H1 (cell line): ENCODE measurements at regions not wholly inside any gene's neighbourhood (a gene's known extent, or its start where the extent isn't known, plus 50 kb on each side); places are given as distances from the start of the nearest gene placed in this dataset.

ENCODE experiments used
- RBBP5 ChIP-seq: IDR thresholded peaks from 2 replicates; pipeline ENCODE4 v1.7.1; 2012; ENCODE audit warnings: low read depth, mild to moderate bottlenecking, inconsistent platforms, low read length, moderate library complexity, borderline replicate concordance
- TAF7 ChIP-seq: optimal IDR thresholded peaks from 2 replicates; pipeline ENCODE3; 2011; ENCODE audit warnings: low read depth, mild to moderate bottlenecking, inconsistent platforms, low read length, moderate library complexity, borderline replicate concordance
- ZNF274 ChIP-seq: IDR thresholded peaks from 2 replicates; pipeline ENCODE4 v1.7.0; 2012; ENCODE audit warnings: low read length, borderline replicate concordance; ENCODE audit errors: extremely low read depth

- TF ChIP-seq ZNF274 (no peak), TAF7 (no peak), RBBP5 (no peak)
- TF ChIP-seq, all 59 proteins: peak for 0
These were observed 60.8 kb upstream of the NAMPT start (continued) for GRCh38 chr7:106345421-106346166.
